Cardiac fibroblast (primary cell): ENCODE measurements at regions not wholly inside any gene's neighbourhood (a gene's known extent, or its start where the extent isn't known, plus 50 kb on each side); places are given as distances from the start of the nearest gene placed in this dataset.

Source experiments
- DNase-seq, 2 donors: peaks; one replicate each; pipeline versions ENCODE4 v3.0.0 to v3.0.0-alpha.2; 2010; ENCODE audit warnings: low read depth in 2 of 2
- H3K4me3 ChIP-seq, 2 donors: replicated peaks in 1 of 2; 1 replicate in 1 of 2; 2 replicates in 1 of 2; pipeline ENCODE4 v1.5.1; 2011; ENCODE audit warnings: low read depth in 2 of 2, low read length in 2 of 2, mild to moderate bottlenecking in 2 of 2, moderate library complexity in 1 of 2
- CTCF ChIP-seq: IDR thresholded peaks from one replicate; pipeline ENCODE4 v1.5.1; 2011; ENCODE audit warnings: low read depth, mild to moderate bottlenecking, low read length, inconsistent platforms

- H3K4me3 ChIP-seq: no peak overlapping the region
- no peak for TF ChIP-seq CTCF
- no peak for DNase-seq
These were observed 62.8 kb upstream of the LRCH1 start for GRCh38 chr13:46490129-46490528.

DNA sequence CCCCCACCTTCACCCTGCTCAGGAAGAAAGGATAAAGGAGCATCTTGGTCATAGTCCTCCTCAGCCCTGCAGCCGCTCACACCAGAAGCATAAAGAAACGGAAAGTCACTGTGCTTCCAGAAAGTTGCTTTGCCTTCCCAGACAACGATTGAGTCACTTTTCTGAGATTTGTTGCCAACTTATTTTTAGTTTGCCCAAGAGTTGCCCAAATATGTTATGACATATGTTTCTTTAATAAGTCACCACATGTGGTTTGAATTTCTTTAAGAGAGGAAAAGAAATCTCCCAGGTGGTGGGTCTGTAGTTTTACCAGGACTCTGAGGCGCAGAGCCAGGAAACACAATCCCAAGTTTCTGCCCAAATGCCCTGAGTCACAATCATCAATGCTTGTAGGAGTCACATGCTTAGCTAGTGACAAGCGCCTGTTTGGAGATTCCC is 63.4 kb upstream of the LRCH1 start:
- TF ChIP-seq CTCF: no peak
- DNase-seq: peak; percentile 83 to 95
- no peak overlapping the region for H3K4me3 ChIP-seq

- no peak overlapping the region for H3K4me3 ChIP-seq
- no peak for DNase-seq
- no peak for TF ChIP-seq CTCF
These were observed 65.2 kb upstream of the LRCH1 start for GRCh38 chr13:46487748-46488147.

DNA sequence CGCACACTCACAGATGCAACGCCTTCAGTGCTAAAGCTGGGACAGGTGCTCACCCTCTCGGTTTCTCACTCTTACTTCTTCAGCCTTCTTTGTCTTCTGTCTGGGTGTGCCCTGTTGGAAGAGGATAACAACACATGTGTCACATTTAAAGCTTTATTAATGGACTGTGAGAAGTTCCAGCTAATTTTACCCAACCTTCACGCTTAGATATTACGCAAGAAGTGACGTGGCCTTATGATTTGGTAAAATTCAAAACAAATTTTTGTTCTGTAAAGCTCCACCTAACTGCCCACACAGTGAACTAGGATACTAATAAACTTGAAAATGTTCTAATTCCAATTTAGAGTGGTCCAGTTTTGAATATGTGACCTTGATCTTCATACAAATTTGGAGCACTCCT is 66.7 kb upstream of the LRCH1 start:
- TF ChIP-seq CTCF: no peak
- no peak overlapping the region for H3K4me3 ChIP-seq
- DNase-seq: no peak

GRCh38 chr13:46484561-46484960 is 68.4 kb upstream of the LRCH1 start:
- peak in 1 of 2 donors; percentile 15 for DNase-seq
- TF ChIP-seq CTCF: no peak
- no peak overlapping the region for H3K4me3 ChIP-seq

DNA sequence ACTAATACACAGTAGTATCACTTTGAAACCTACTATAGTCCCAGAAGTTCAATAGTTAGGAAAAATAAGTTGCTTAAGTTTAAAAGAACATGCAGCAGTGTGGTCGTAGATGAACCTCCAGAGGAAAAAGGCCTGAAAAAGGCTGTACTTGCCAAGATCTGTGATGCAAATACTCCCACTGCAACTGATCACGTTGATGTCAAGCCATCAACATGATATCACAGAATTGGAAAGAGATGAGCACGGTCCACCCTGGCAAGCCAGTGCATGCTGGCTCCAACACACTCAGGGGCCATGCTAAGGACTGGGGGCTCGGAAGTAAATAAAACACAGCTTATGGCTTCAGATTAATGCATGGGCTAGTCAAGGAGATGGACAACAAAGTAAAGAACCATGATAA is 71.8 kb upstream of the LRCH1 start:
- no peak for DNase-seq
- H3K4me3 ChIP-seq: no peak overlapping the region
- TF ChIP-seq CTCF: no peak

DNA sequence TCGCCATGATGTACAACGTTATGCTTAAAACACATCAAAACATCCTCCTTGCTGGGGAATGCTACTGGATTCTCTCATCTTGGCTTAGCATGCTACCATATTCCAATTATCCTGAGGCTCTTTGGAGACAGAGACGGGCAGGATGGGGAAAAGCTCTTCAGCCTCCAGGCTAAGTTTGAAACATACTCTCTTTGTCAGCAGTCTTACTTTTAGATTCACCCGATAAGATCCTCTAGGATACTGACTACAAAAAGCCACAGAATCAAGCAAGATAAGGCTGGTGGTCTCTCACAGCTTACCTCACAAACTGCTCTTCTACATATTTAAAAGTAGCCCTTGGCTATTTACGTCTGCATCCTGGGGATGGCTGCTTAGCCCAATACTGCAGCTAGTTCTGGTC is 72.8 kb upstream of the LRCH1 start:
- TF ChIP-seq CTCF: no peak
- H3K4me3 ChIP-seq: no peak overlapping the region
- DNase-seq: no peak
